ENCODE measurements at regions not wholly inside any gene's neighbourhood (a gene's known extent, or its start where the extent isn't known, plus 50 kb on each side); places are given as distances from the start of the nearest gene placed in this dataset.

DNA sequence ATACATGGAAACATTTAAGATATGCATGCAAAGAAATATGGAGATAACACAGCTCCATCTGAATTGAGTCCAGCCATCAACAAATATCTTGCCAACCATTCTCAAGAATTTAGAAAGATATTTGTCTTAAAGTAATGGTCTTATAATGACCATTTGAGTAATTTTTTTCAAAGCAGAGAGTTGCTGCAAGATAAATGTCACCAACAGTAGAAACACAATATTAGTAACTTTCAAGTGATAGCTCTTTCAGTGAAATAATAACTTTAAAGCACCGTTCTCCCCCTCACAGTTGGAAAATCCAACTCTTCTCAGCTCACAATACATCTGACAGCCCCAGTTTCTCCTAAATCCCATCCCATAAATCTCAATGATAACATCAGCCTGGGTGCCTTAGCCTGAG lies 481.0 kb upstream of the ADAMTS5 start:
- DNase-seq (ENCODE audit: low read depth in 2 of 2), result no peak

DNA sequence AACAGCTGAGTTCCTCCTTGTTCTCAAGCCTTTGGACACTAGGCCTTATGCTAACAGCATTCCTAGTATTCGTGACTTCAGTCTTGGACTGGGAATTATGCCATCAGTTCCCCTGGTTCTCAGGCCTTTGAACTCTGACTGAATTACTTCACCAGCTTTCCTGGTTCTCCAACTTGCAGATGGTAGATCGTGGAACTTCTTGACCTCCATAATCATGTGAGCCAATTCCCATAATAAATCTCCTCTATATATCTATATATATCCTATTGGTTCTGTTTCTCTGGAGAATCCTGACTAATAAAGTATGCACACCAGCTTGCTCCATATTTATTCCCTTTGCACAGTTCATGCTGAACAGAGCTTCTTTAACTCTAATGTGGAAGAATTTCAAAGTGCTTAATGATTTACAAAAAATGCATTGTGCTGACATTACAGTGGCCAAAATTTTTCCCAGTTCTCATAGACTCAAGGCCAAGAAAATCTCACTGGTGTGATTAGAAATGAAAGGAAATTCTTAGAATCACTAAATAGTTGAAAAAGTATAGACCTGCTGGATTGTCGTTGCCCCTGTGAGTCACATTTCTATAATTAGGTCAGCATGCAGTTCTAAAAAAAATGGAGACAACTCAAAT lies 462.9 kb upstream of the ADAMTS5 start:
- no peak for DNase-seq (ENCODE audit: low read depth in 2 of 2)

DNA sequence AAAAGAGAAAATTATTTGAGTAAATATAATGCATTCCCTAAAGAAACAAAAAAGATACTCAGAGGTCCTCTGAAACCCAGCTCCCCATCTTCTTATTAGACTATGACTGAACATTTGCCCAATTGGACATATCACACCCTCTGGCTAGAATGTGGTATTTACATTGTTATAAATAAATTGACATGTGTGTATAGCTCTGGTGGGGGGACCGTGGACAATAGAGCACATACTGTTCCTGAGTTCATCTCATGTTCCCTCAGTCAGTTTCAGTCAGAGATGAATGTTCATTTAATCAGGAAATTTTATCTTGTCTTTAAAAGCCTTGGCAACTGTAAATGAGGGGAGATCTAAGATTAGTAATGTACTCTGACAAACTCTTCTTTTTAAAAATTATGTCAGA lies 459.3 kb upstream of the ADAMTS5 start:
- no peak for DNase-seq (ENCODE audit: low read depth in 2 of 2)

DNA sequence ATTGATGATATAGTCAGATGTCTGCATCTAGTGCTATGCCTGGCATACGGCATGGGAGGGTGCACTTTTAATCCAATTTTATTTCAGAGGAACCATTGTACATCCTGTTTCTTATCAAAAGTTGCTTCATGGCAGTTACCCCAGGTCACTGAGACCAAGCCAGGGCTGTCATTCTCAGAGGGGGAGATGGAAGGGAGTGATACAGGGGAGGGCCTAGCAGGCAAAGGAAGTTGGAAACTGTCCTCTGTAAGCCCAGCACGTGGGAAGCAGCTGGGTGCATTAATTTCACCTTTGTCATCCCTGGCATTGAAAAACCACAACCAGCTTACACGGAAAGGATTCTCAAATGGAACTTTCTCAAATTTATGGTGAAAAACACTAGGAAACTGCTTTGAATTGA lies 458.7 kb upstream of the ADAMTS5 start:
- no peak for DNase-seq (ENCODE audit: low read depth in 2 of 2)

DNA sequence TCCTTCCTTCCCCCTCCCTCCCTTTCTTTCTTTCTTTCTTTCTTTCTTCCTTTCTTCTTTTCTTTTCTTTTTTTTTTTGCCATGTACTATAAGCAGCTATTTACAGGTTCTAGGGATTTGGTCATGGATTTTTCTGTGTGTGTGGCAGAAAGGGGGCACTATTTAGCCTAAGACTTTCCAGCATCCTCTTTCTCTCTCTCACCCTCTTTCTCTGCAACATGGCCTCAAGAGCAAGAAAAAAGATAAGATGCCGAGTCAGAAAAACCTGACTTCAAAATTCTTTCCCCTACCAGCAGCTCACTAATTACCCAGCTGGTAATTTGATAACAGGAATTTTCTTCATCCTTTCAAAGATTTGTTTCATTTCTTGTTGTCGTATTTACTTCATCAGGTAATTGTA lies 458.3 kb upstream of the ADAMTS5 start:
- DNase-seq (ENCODE audit: low read depth in 2 of 2), result no peak

DNA sequence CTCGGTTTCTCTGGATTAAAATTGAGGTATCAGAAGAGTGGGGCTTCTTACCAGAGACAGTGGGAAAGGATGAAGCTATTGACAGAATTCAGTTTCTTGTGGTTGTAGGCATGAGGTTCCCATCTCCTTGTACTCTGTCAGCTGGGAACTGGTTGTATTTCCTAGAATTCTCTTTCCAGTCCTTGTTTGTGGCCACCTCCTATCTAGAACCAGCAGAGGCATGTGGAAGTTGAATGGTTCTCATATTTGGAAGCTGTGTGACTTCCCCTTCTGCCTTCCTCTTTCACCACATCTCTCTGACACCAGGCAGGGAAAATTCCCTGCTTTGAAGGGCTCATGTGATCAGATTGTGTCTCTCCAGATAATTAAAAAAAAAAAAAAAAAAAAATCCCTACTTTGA lies 457.7 kb upstream of the ADAMTS5 start:
- no peak for DNase-seq (ENCODE audit: low read depth in 2 of 2)

DNA sequence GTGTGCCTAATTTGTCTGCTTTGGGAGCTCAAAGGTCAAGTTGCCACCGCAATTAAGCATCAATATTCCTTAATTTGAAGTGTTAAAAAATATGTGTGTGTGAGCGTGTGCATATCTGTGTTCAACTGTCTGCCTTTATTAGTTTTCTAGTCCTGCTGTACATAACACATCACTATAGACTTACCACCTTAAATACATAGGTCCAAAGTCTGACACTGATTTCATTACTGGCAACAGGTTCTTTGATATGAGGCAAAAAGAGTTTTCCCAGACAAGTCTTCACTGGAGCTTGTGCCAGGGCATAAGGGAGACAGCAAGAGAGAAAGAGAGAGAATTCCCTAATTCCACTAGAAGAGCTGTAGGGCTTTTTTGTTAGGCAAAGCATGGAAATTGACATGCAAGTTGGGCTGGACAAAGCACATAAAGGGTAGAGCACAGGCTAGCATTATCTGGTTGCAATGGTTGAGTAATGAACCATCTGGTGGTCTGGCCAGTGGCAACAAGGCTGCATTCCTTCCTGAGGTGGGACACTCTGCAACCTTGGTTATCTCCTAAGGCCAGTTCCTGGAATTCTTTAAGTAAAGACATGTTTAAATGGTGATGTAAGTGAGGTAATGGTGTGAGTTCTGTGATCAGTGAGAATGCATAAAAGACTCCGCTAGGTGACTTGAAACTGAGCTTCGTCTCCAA lies 457.2 kb upstream of the ADAMTS5 start:
- no peak for DNase-seq (ENCODE audit: low read depth in 2 of 2)

DNA sequence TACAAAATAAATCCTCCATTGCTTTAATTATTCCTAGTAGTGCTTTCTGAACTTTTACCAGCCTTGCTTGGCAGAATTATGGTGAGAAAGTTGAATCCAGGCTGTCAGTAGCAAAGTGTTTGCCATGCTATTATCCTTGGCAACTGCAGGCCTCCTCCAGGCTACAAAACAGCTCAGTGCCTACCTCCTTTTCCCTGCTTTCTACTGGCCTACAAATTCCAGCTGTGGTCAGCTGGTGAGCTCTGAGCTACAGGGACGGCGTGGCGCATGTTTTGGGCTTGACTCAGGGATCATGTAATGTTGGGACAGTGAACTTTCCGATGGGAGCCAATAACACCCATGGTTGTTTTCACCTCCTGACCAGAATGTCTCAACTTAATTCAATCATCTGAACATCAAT lies 456.1 kb upstream of the ADAMTS5 start:
- DNase-seq (ENCODE audit: low read depth in 2 of 2), result no peak

DNA sequence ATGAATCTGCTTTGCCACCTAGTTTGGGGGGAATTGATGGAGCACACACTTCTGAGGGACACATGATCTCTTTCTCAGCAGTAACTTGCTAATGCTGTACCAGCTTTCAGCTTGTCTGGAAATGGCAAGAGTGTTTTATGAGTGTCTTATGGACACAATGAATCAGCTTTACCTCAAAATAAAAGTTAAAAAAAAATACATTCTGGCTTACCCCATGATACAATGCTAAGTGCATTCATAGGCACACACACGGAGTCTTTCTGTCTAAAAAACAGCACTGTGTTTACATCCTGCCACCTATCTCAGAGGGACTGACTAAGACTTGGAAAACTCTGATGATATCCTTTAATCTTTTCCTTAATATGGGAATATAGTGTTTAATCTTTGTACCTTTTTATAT lies 455.5 kb upstream of the ADAMTS5 start:
- no peak for DNase-seq (ENCODE audit: low read depth in 2 of 2)

DNA sequence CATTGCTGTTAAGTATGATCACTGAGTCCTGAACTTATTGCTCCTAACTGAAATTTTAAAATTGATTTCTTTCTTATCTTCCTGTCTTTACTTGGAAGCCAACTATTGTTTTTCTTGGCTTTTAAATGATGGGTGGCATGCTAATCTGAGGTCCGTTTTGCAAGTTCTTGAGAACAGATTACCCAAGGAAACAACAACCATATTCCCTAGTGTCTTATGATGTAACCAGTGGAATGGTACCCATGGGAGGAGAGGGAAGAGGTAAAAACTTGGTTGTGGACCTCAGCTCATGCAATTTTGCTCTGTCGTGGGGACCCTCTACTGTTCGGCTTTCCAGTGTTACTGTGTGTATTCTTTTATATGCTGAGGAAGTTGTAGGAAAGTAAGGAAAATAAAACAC lies 454.8 kb upstream of the ADAMTS5 start:
- DNase-seq (ENCODE audit: low read depth in 2 of 2), result no peak

DNA sequence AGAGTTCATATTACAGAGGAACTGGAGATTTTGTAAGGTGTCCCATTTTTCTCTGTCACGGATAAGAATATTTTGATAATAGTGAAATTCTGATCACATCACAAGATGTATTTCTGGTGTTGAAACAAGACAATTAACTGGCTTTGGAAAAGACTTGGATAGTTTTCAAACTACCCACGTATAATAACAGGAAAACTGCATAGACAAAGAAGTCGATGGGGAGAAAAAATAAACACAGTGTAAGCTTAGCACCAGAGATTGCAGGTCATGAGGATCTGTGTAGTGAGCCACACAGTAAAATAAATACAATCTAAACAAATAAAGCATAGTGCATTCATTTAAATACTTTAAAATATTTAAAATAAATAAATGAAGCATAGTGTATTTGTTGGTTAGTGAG lies 452.3 kb upstream of the ADAMTS5 start:
- no peak for DNase-seq (ENCODE audit: low read depth in 2 of 2)

DNA sequence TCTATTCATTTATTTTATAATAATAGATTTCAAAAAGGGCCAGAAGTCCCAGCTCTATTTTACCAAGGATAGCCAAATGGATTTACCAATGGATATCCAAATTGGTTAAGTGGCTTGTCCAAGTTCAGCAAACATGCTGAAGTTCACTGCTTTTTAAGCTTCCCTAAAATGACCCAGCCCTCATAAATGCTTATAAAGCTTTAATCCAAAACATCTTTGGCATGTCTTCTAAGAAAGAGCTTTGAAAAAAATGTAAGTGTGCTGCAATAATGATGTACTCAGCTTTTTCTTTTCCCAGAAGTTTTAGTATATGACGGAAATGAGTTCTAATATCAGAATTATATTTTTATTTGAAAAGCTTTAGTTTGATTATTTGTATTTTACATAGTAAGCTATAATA lies 451.5 kb upstream of the ADAMTS5 start:
- DNase-seq (ENCODE audit: low read depth in 2 of 2), result no peak

DNA sequence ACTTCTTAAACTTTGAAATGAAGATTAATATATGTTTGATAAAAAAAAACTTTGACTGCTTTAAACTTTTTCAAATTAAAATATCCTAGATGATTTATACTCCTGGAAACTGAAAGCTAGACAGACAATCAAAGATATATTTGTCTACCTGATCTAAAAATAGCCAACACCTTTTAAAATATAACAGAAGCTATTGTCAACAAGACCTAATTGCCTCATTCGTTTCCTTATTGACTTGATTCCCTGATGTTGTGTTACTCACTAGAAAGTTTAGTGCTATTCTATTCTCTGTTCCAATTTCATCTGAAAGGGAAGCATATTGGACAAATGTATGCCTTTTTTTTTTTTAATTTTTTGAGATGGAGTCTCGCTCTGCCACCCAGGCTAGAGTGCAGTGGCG lies 445.6 kb upstream of the ADAMTS5 start:
- no peak for DNase-seq (ENCODE audit: low read depth in 2 of 2)

DNA sequence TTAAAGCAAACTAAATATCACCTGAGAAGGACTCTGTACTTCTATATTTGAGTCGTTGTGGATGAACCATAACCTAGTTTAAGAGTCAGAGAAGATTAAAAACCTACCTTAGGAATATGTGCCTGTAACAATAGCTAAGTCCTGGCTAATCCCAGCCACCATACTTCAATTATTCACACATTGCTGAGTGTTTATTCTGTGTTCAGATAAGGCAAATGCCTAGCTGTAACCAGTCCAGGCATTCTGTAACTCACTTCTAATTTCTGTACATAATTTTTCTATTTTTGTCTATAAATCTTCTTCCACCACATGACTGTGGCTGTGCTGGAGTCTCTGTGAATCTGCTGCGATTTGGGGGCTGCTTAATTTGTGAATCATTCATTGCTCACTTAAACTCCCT lies 441.9 kb upstream of the ADAMTS5 start:
- no peak for DNase-seq (ENCODE audit: low read depth in 2 of 2)

DNA sequence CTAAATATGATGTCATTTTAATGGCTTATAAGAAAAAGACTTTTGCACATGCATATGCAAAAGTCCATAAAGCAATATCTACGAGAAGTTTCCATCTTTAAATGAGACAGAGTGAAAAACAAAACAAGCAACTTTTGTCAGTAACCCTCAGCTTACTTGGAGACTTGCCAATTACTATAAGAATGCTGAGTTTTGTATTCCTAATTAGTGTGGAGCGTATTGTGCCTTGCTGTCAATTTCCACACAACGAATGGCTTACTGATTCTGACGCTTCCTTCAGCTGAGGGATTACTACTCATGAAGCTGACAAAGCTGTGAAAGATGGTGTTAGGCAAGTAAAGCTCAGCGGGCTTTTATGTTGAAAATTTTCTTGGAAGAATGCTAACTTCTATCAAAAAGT lies 440.4 kb upstream of the ADAMTS5 start:
- DNase-seq (ENCODE audit: low read depth in 2 of 2), result no peak

DNA sequence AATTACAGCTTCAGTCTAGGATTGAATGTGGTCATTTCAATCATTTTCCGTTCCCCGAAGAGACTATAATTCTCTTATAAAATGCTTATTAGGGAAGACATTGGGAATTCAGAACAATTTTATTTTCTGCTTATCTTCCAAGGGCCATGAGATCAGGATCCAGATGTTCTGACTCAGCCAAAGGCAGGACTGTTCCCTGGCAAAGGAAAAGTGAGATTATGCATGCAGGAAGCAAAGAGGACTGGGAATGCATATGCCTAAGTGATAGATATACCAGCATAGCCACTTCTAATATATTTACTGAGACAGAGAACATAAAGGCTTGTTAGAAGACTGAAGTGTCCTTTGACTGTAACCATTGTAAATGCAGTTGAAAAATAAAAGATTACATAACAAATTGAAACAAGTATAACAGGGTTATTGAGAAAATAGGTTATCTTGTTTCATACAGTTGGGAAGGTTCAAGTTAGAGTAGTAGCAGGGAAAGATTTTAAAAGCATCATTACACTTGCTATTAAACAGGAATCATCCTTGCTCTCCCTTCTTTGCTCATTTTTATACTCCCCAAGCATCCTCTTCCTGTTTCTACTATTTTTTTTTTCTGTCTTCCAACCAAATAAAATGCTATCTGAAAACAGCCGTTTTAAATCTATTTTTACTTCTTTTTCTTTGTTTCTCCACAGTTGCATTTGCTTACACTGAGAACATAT lies 439.6 kb upstream of the ADAMTS5 start:
- no peak for DNase-seq (ENCODE audit: low read depth in 2 of 2)

DNA sequence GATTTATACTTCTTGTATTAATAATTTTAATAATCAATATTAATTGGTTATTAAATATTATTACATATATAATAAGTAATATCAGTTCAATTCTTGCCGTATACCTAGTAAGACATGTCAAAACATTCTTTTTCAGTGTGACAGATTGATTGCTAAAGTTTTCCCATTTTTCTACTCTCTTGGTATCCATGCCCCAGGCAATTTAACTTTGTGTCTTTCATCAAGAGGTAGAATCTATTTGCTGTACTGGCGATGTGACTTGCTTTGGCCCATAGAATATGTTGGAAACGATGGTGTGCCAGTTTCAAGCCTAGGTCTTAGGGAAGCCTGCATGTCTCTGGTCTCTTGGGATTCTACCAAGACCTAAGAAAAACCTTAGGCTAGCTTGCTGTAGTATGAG lies 436.1 kb upstream of the ADAMTS5 start:
- no peak for DNase-seq (ENCODE audit: low read depth in 2 of 2)

DNA sequence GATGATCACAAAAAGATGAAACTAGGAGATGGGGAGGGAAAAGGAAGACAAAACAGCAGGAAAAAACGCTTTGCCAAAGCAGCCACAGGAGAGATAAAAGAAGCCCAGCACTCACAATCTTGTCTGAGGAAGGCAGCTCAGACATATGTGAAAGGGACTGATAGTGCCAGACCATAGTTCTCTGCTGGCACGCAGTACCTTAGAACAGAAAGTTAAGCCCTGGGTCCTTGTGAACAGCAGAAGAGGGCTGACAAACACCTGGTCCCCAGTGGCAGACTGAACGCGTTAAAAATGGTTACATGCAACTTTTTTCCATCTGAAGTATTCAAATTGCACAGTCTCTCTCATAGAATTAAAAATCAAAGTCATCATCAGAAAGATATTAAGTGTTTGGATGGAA lies 433.2 kb upstream of the ADAMTS5 start:
- no peak for DNase-seq (ENCODE audit: low read depth in 2 of 2)

DNA sequence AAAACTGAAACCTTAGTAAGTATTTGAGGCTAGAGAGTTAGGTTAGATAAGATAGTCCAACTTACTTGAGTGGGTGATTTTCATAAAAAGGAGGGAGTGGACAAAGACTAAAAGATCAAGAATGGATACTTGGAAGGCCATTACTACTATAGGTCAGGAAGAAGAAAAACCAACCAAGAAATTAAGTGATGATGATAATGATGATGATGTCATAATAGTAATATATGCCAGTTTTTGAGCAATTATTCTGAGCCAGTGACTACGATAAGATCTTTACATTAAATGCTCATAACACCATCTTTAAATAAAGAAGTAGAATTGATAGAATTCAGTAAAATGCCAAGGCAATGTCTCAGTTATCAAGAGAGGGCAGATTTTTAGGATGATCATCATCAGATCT lies 430.7 kb upstream of the ADAMTS5 start:
- no peak for DNase-seq (ENCODE audit: low read depth in 2 of 2)

DNA sequence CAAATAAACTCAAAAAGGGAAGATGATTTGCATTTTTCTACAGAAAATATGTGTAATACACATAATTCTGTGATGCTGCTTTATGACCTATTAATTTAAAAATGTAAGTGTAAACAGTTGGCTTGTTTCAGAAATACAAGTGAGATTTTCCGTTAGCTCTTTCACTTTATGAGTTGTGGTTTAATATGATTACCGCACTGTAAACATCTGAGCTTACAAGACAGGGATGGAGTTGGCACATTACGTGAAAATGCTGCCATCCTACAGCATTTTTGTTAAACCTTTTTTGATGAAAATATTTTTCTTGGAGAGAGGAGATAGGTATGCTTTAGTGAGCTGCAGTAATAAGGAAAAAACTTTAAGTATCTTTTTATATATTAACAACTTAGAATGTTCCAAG lies 426.8 kb upstream of the ADAMTS5 start:
- DNase-seq (ENCODE audit: low read depth in 2 of 2), result no peak

DNA sequence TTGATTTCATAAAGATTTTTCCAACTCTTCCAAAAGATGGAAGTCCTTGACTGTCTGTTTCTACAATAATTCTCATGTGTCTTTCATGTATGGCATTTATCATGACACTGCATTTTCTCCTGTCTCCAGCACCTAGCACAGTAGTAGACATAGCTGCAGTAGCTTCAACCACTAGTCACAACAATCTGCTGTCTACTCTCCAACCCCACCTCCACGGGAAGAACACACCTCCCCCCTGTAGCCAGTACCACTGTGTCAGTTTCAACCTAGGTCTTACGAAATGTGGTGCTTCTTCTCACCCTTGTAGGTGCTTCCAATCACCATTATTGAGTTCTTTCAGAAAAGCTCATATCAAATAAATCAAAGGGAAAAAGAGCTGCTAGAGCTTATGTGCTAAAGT lies 425.1 kb upstream of the ADAMTS5 start:
- DNase-seq (ENCODE audit: low read depth in 2 of 2), result no peak

DNA sequence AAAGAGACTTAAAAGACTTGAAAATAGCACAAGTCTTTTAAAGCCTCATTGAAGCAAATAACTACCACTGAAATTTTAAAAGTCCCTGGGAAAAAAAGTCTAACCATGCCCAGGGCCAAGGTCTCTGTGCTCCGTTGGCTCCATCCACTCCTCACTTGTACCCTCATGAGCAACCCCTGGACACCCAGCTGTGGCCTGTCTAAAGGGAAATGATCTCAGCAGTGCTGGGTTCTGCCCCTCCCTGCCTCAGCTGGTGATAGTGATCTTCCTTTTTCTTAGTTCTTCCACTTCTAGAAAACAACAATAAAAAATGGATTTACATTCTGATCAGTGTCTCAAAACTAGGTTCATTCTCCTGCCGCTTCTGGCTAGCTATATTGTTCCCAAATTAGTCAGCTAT lies 423.5 kb upstream of the ADAMTS5 start:
- no peak for DNase-seq (ENCODE audit: low read depth in 2 of 2)

DNA sequence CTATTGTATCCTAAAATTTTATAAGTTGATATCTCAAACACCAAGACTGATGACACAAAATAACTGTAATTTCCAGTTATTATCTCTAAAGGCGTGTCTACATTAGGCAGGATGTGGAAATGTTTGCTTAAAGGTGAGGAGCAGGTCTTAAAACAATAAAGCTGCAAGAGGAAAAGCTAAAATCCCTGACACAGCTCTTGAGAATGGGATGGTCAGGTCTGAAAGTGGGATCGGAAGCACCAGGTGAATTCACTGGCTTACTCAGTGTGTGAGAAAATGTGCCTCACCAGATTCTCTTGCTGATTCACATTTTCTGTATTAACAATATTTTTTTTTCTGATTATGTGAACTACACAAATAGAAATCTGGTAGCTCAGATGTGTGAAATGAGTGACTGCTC lies 421.9 kb upstream of the ADAMTS5 start:
- no peak for DNase-seq (ENCODE audit: low read depth in 2 of 2)

Measured in stimulated activated CD8-positive, alpha-beta memory T cell treated with anti-CD3 and anti-CD28 coated beads, Interleukin-2, amount 100 ng/mL, for 48 hours (primary cell).